Left ventricle myocardium inferior (tissue), 1 donor: ENCODE measurements at regions not wholly inside any gene's neighbourhood (a gene's known extent, or its start where the extent isn't known, plus 50 kb on each side); places are given as distances from the start of the nearest gene placed in this dataset.

Experiments
- DNase-seq: peaks from one replicate; pipeline ENCODE4 v3.0.0-alpha.2; 2020
- H3K27ac ChIP-seq: fragments of 200-600 bp; replicated peaks from 2 replicates; pipeline ENCODE4 v1.8.0; 2021
- H3K27me3 ChIP-seq: fragments of 200-600 bp; 2 replicates; pipeline ENCODE4 v1.8.0; 2021; ENCODE audit warnings: low read depth
- H3K36me3 ChIP-seq: fragments of 200-600 bp; 2 replicates; pipeline ENCODE4 v1.8.0; 2021
- H3K4me1 ChIP-seq: fragments of 200-600 bp; 2 replicates; pipeline ENCODE4 v1.8.0; 2021
- H3K4me3 ChIP-seq: fragments of 200-600 bp; 2 replicates; pipeline ENCODE4 v1.8.0; 2021; ENCODE audit warnings: mild to moderate bottlenecking, moderate library complexity
- H3K9me3 ChIP-seq: fragments of 200-600 bp; replicated peaks from 2 replicates; pipeline ENCODE4 v1.8.0; 2021
- CTCF ChIP-seq: fragments of 200-600 bp; IDR thresholded peaks from 2 replicates; pipeline ENCODE4 v1.8.0; 2021; ENCODE audit warnings: antibody characterized with exemption, mild to moderate bottlenecking, borderline replicate concordance
- intact Hi-C: fragments of 100-400 bp; cut with micrococcal nuclease; formaldehyde crosslinking; loops from one replicate; pipeline ENCODE4 v1.11.0; 2022
- donor health status: DM: no; HTN: yes; CAD: no; lungs with severe emphysema.

DNA sequence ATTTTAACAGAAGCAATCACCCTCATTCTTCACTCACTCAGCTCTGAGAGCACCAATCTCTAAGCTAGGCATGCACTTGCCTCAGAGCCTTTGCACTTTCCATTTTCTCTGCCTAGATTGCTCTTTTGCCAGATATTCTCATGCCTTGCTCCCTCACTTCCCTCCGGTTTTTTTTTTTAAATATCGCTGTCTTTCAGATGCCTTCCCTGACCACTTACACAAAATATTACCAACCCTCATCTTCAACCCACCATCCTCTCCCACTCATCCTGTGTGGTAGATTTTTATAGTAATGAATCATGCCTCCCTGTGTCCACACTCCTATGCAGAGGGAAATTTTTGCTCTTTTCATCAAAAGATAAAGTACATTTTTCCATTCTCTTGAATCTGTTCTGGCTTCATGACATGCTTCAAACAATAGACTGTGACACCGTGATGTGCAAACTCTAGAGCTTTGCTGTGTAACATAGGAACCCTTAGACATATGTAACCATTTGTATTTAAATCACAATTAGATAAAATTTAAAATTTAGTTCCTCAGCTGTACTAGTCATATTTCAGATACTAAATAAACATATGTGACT lies 437.1 kb downstream of the UTRN start:
- no peaks in the 10 kb centered on the region for H3K27me3 ChIP-seq
- H3K4me3 ChIP-seq, result no peak overlapping the region
- peaks cover 6% of the 10 kb centered on the region for H3K36me3 ChIP-seq
- intact Hi-C loops, result no loop called here
- H3K9me3 ChIP-seq, result no peaks in the 10 kb centered on the region
- H3K4me1 ChIP-seq, result peaks cover 5% of the 10 kb centered on the region
- TF ChIP-seq CTCF, result no peak
- DNase-seq, result no peak
- no peak overlapping the region for H3K27ac ChIP-seq

- no peaks in the 10 kb centered on the region for H3K9me3 ChIP-seq
- TF ChIP-seq CTCF, result no peak
- H3K27ac ChIP-seq, result no peak overlapping the region
- H3K4me3 ChIP-seq, result no peak overlapping the region
- H3K27me3 ChIP-seq, result no peaks in the 10 kb centered on the region
- H3K36me3 ChIP-seq, result peaks cover 6% of the 10 kb centered on the region
- no peak for DNase-seq
- peaks cover 5% of the 10 kb centered on the region for H3K4me1 ChIP-seq
- intact Hi-C loops, result no loop called here
Measured at GRCh38 chr6:144722925-144723324, 437.8 kb downstream of the UTRN start.

DNA sequence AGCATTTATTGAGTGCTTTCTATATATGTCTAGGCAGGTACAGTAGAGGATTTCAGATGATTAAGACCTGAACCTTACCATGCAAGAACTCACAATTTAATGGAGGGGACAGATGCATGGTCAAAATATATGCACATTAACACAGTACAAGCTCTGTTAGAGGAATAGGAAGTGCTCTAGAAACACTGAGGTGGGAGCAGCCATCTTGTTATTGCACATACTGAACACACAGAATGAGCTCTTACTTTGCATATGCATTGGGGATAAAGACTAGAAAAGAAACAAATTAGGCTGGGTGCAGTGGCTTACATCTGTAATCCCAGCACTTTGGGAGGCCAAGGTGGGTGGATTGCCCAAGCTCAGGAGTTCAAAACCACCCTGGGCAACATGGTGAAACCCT lies 438.3 kb downstream of the UTRN start:
- TF ChIP-seq CTCF, result no peak
- intact Hi-C loops, result no loop called here
- Histone ChIP-seq H3K4me1 (peaks cover 5% of the 10 kb centered on the region), H3K27ac (no peak overlapping the region), H3K27me3 (no peaks in the 10 kb centered on the region), H3K36me3 (peaks cover 6% of the 10 kb centered on the region), H3K4me3 (no peak overlapping the region), H3K9me3 (no peaks in the 10 kb centered on the region)
- DNase-seq, result no peak

GRCh38 chr6:144724818-144725217 lies 439.7 kb downstream of the UTRN start:
- H3K27me3 ChIP-seq, result no peaks in the 10 kb centered on the region
- H3K4me1 ChIP-seq, result peaks cover 5% of the 10 kb centered on the region
- TF ChIP-seq CTCF, result no peak
- no peak for DNase-seq
- H3K27ac ChIP-seq, result no peak overlapping the region
- no peak overlapping the region for H3K4me3 ChIP-seq
- peaks cover 6% of the 10 kb centered on the region for H3K36me3 ChIP-seq
- no peaks in the 10 kb centered on the region for H3K9me3 ChIP-seq
- intact Hi-C loops, result no loop called here

GRCh38 chr6:144725736-144726522 lies 440.8 kb downstream of the UTRN start:
- Histone ChIP-seq H3K4me1 (peaks cover 5% of the 10 kb centered on the region), H3K9me3 (no peaks in the 10 kb centered on the region), H3K27ac (no peak overlapping the region), H3K4me3 (no peak overlapping the region), H3K36me3 (peaks cover 6% of the 10 kb centered on the region), H3K27me3 (no peaks in the 10 kb centered on the region)
- TF ChIP-seq CTCF, result no peak
- intact Hi-C loops, result no loop called here
- DNase-seq, result peak; percentile 21
